GM21786 (cell line): ENCODE measurements at regions not wholly inside any gene's neighbourhood (a gene's known extent, or its start where the extent isn't known, plus 50 kb on each side); places are given as distances from the start of the nearest gene placed in this dataset.

Experiments
- ATAC-seq: cut with Tn5 transposase; IDR thresholded peaks from one replicate; pipeline ENCODE4 v1.9.1; 2021; ENCODE audit not compliant: unreplicated experiment

DNA sequence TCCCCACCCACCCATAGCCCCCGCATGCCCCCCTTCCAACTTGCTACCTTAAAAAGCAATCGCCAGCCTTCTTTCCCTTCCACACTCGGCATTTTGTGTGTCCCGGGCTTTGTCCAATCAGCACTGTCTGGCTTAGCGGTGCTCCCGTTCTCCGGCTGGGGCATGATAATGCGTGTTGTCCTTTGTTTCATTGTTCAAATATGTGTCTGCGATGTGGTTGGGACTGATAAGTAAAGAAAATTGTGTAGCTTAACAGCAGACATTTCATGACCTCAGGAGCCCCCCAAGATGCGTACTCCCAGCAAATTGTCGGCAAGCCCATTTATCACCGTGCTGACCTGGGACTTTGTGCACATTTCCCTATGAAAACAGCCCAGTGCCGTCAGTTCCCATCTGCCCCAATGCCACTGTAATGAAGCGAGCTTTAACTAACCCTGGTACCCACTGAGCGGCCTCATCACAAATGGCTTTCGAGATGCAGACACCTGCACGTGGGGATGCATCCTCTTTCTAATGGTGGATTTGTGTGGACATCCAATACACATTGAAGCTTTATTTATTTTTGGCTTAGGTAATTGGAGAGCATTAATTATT, 167.0 kb upstream of the E2F8 start:
- no peak for ATAC-seq

DNA sequence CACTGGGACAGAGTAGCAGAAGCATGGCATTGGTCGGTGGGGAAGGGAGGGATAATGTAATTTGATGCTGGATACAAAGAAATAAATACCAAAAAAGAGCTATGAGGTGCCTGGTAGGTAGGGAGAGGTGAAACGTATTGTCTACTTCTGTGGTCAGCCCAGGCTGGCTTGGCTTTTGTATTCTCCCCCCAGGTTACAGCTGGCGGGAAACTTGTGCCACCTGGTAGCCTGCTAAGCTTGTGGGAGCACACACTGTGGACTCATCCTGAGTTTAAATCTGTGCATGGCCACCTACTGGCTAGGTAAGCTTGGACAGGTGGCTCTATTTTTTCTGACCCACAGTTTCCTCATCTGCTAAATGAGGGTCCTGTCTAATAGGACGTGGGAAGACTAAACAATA, 165.2 kb upstream of the E2F8 start:
- no peak for ATAC-seq

DNA sequence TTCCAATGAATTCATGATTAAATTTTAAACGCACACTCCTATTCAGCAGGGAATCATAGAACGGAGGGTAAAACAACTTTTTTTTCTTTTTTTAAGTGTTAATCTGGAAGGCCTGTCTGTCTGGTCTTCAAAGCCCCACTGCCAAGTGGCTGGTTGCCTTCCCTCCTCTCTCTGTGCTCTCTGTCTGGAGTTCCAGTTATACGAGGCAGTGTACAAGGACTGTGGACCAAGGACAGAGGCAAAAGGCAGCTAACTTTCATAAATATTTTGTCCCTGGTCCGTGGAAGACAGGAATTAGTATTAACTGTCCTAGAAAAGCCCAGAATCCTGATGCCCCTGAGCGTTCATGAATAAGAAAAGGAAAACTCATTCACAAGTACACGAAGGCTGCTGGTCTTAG, 164.0 kb upstream of the E2F8 start:
- no peak for ATAC-seq

DNA sequence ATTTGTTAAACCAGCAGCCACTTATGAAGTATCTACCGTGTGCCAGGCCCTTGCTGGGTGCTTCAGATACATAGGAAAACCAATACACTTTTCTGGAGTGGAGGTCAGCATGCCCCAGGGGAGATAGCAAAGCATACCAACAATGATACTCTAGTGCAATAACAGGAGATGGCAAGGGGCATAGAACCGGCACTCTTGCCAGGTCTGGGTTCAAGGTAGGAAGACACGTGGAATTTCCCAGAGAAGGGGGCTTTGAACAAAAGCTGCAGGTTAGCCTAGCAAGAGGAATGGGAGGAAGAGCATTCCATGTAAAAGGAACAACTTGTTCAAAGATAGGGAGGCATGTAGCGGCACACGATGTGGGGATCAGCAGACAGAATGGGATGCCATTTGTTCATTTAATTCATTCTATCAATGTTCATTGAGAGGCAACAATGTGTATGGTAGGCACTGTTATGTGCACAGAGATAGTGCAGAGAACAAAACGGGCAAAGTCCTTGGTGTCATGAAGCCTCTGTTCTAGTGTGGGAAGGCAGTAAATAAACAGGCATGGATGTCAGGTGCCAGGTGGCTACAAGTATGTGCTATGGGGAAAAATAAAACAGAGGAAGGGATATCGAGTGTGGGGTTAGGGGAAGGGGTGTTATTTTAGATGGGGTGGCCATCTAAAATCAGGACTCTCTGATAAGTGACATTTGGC, 162.6 kb upstream of the E2F8 start:
- ATAC-seq = no peak

DNA sequence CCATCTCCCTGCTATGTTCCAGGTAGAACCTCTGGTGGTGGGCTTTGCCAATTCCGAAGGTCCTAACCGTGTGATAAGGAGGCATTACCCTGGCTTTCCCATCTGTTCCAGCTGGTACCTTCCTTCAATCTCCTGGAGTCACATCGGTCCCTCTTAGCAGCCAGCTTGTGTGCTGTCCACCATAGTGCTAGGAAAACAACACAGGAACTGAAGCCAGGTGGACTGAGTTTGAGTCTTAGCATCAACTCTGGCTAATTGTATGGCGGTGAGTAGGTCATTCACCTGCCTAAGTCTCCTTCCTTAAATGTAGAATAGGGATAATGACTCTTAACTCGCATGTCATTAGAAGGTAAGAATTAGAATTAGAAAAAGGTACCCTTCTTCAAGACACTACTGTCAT, 159.6 kb upstream of the E2F8 start:
- no peak for ATAC-seq

GRCh38 chr11:19398772-19399527, 158.2 kb upstream of the E2F8 start:
- no peak for ATAC-seq

DNA sequence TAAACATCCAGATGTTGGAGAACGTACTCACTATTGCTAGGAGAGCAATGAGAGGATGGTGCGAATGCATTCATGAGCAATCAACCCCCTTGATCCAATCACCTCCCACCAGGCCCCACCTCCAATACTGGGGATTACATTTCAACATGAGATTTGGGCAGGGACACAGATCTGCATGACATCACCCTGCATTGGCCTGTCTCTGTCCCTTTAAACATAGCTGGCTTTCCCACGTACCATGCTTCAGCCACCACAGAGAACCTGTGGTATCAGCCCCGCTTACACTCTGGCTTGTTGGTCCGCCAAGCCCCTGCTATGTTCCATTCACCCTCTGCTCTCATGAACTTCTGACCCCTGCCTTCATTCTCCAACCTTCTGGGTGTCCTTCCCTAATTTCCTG, 157.5 kb upstream of the E2F8 start:
- no peak for ATAC-seq

GRCh38 chr11:19395050-19395449, 154.3 kb upstream of the E2F8 start:
- ATAC-seq = no peak

- ATAC-seq = peak; percentile 72
These were observed 153.8 kb upstream of the E2F8 start for GRCh38 chr11:19394525-19395016.

- ATAC-seq = no peak
These were observed 153.2 kb upstream of the E2F8 start for GRCh38 chr11:19393941-19394340.

GRCh38 chr11:19392847-19393518, 152.2 kb upstream of the E2F8 start:
- no peak for ATAC-seq

DNA sequence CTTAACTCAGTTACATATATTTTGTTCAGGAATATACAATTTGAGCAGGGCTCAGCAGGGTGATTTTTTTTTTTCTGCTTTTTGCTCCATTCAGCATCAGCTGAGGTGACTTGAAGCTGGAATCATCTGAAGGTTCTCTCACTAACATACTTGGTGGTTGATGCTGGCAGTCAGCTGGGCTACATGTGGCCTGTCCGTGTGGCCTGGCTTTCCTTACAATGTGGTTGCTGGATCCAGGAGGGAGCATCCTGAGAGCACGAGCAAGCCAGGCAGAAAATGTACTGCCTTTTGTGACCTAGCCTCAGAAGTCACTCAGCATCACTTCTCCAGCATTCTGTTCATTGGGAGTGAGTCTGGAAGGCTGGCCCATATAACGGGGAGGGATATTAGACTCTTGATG, 151.6 kb upstream of the E2F8 start:
- no peak for ATAC-seq

DNA sequence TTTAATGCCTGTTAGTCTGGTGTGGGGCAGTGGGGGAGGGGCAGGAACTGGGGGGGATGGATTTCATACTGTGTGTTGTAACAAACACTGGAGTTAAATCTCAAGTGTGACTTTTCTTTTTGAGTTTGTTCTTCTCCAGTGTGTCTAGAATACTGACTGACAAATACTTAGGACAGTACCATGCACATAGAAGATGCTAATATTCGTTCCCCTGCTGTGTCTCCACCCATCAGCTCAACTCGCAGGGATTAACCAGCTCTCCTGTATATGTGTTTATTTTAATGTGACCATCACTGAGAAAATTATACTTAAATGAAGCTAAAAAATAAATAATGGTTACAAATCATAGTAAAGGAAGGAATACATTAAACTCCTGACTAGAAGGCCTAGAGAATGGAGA, 150.9 kb upstream of the E2F8 start:
- ATAC-seq = no peak

- ATAC-seq = no peak
These were observed 150.3 kb upstream of the E2F8 start for GRCh38 chr11:19391026-19391425.

GRCh38 chr11:19389787-19390303, 149.1 kb upstream of the E2F8 start:
- no peak for ATAC-seq

GRCh38 chr11:19382131-19382611, 141.4 kb upstream of the E2F8 start:
- no peak for ATAC-seq

DNA sequence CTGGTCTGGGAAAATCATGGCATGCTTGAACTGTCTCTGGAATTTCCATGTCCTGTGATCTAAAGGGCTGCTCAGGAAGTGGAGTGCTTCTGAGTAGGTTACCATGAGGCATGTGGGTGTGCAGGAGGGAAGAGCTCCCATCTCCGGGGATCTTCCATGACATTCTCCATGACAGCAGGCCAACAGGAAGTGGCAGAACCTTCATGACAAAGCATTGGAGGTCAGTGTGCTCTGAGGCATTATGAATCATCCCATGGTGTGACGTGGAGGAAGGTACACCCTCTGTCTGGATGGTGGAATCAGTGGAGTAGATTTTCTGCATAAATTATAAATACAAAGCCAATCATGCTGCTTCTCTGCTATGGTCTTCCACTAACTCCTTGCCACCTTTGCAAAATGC, 139.6 kb upstream of the E2F8 start:
- no peak for ATAC-seq

DNA sequence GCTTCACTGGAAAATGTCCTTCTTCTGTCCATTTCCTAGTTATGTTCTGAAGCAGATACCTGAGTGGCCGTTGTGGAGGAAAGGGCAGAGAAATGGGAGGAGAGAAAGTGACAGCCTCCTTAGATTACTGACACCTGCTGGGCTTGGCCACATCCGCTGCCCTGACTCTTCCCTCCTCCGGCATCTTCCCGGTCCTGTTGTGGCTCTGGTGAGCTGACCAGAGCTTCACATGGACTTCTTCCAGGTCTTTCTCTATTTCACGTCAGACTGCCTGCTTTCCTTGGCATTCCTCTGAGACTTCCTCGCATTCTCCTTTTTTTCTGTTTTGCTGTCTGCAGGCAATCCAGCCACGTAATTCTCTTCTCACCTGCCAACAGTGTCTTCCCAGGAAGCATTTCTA, 138.7 kb upstream of the E2F8 start:
- no peak for ATAC-seq

DNA sequence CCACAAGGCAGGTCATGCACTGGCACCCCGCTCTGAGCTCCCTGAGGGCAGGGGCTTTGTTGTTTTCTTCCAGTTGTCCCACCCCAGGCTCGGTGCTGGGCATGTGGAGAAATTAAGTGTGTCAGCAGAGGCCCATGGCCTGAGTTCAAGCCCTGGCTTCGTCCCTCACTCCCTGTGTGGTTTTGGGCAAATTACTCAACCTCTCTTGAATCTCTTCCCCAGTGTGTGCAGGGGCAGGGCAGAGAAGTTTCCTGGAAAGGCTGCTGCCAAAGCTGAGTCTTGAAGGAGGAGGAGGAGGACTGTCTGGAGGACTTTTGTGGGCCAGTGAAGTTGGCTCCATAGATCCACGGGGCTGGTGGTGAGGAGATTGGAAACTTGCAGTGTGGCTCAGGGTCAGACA, 138.1 kb upstream of the E2F8 start:
- ATAC-seq = no peak

GRCh38 chr11:19377881-19378280, 137.1 kb upstream of the E2F8 start:
- no peak for ATAC-seq

DNA sequence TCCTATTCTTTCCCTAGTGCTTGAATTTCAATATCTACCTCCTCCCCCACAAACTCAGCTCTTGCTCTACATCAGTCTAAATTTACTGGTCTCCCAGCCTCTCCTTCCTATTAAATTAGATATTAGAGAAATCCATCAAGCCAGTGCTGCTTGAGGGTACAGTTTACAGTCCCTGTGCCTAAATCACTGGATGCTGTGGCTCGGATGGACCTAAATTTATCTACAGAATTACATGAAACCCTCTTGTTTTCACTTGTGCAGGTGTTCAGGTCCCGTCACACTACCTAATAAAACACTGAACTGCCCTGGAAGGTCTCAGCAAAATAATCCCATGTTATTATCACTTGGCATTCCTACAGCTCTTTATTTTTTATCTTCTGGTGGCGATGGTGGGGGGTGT, 134.7 kb upstream of the E2F8 start:
- no peak for ATAC-seq
